MM.1S (cell line): ENCODE measurements at regions not wholly inside any gene's neighbourhood (a gene's known extent, or its start where the extent isn't known, plus 50 kb on each side); places are given as distances from the start of the nearest gene placed in this dataset.

Experiments used
- CTCF ChIP-seq: fragments of 300-600 bp; sonication (generic); IDR thresholded peaks from 2 replicates; pipeline ENCODE4 v1.5.1; 2016; ENCODE audit warnings: antibody characterized with exemption, low read length, mixed read lengths
- EZH2 ChIP-seq: fragments of 300-600 bp; sonication (generic); optimal IDR thresholded peaks from 2 replicates; pipeline ENCODE3; 2017; ENCODE audit warnings: low read depth, mild to moderate bottlenecking, antibody characterized with exemption, low read length, mixed read lengths
- EZH2phosphoT487 ChIP-seq: fragments of 300-600 bp; sonication (generic); IDR thresholded peaks from 2 replicates; pipeline ENCODE4 v1.6.1; 2018; ENCODE audit warnings: antibody characterized with exemption, low read length

GRCh38 chr9:23343226-23343625 lies 482.8 kb downstream of the ELAVL2 start:
- TF ChIP-seq CTCF, result no peak
- TF ChIP-seq EZH2phosphoT487, result no peak
- no peak for TF ChIP-seq EZH2
